ENCODE measurements at regions not wholly inside any gene's neighbourhood (a gene's known extent, or its start where the extent isn't known, plus 50 kb on each side); places are given as distances from the start of the nearest gene placed in this dataset.

DNA sequence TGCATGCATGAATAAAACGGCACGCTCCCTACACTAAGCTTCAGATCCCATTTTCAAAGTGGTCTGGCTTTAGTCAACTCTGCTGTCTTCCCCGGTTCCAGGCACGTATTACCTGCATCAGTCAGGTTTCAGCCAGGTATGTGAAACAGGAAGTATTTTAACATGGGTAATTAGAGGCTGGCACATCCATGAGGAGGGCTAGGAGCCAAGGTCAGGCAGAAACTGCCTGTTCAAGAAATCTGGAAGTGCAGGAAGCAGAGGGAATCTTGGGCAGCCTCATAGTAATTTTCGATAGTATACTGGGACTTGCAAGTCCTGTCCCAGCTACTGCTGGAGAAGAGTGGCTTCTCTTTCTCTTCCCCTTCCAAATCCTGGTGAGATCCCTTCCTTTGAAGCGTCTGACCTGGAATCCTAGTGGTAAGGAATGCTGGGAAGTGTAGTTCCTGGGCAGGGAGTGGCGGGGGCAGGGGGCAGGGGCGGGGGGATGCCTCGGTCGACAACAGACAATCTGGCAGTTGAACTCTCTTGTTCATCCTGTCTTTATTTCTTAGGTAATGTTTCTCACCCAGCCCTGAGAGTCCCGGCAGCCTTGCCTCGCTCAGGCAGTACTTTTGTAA lies 403.1 kb downstream of the TLE4 start:
- H3K4me3 Mint-ChIP-seq, result no peak overlapping the region
- H3K27me3 Mint-ChIP-seq, result no peaks in the 10 kb centered on the region
- peaks cover 2% of the 10 kb centered on the region for H3K9me3 Mint-ChIP-seq
- no peaks in the 10 kb centered on the region for H3K36me3 Mint-ChIP-seq
- H3K27ac Mint-ChIP-seq, result no peak overlapping the region
- DNase-seq (ENCODE audit: low spot score in 2 of 2), result no peak
- no peak for ATAC-seq (ENCODE audit: low read depth)
- peaks cover 13% of the 10 kb centered on the region for H3K4me1 Mint-ChIP-seq

DNA sequence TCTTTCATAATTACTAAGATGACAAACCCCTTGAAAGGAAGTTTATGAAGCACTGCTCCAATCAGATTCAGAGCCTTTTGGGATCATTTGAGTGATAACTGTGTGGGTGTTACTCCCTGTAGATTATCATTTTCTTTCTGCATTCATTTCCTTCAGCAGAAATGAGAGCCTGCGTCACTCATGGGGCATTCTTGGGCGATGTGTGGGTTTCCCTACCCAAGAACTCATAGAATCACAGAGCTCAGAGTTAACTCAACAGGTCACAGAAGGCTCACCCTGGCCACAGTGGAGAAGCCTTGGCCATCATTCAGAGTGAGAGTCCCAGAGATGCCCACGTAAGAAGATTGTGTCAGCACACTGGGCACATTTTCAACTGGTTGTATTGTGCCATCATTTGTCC lies 401.9 kb downstream of the TLE4 start:
- H3K4me1 Mint-ChIP-seq, result peaks cover 13% of the 10 kb centered on the region
- H3K4me3 Mint-ChIP-seq, result no peak overlapping the region
- peaks cover 2% of the 10 kb centered on the region for H3K9me3 Mint-ChIP-seq
- peaks cover 1% of the 10 kb centered on the region for H3K36me3 Mint-ChIP-seq
- no peaks in the 10 kb centered on the region for H3K27me3 Mint-ChIP-seq
- peak overlapping the region; percentile 2 for H3K27ac Mint-ChIP-seq
- ATAC-seq (ENCODE audit: low read depth), result no peak
- DNase-seq (ENCODE audit: low spot score in 2 of 2), result no peak

DNA sequence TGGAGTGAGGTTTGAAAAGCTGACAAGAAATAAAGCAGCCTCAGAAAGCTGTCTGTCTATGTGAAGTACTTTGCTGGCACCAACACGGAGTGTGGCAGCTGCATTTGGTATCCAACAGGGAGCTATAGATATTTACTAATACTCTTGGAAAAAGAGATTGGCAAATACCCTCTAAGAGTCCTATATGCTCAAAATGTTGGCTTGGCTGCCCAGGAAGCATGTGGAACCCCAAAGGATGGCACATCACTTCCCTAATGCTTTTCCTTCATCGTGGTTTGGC lies 398.3 kb downstream of the TLE4 start:
- no peak overlapping the region for H3K27ac Mint-ChIP-seq
- no peak for ATAC-seq (ENCODE audit: low read depth)
- peaks cover 4% of the 10 kb centered on the region for H3K27me3 Mint-ChIP-seq
- H3K4me3 Mint-ChIP-seq, result no peak overlapping the region
- H3K9me3 Mint-ChIP-seq, result peaks cover 2% of the 10 kb centered on the region
- no peak for DNase-seq (ENCODE audit: low spot score in 2 of 2)
- peaks cover 1% of the 10 kb centered on the region for H3K36me3 Mint-ChIP-seq
- H3K4me1 Mint-ChIP-seq, result peaks cover 13% of the 10 kb centered on the region

DNA sequence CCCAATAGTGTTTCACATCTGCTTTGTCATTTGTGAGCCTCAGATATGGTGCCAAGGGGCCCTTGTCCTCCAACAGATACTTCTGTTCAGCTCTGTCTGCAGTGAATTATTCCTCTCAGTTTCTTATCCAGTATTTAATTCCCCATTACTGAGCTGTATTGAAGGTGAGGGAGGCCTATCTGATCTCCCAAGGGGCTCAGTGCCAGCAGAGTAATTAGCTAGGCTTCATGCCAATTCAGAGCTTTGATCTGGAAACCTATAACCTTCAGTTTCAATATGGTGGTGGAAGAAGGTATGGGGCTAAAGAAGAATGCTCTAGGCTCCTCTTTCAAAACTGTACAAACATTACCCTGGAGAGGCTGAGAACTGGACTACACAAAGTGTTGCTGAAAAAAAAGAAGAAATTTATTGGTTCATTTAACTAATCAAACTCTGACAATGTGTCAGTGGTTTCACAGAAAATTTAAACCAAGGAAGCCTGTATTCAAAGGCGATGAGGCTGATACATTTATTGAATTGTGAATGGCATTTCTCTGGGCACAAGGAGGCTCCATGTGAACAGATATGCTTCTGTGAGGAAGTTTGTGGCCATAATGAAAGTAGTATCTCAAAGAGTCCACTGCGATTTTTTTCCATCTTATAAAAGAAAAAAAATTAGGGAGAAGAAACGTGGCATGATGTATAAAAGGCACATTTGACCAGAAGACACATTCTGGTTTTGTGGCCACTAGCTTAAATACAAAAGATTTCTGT lies 397.8 kb downstream of the TLE4 start:
- Mint-ChIP-seq H3K36me3 (peaks cover 1% of the 10 kb centered on the region), H3K9me3 (peaks cover 2% of the 10 kb centered on the region), H3K27ac (no peak overlapping the region), H3K4me1 (peaks cover 13% of the 10 kb centered on the region), H3K4me3 (no peak overlapping the region), H3K27me3 (peaks cover 4% of the 10 kb centered on the region)
- DNase-seq (ENCODE audit: low spot score in 2 of 2), result no peak
- no peak for ATAC-seq (ENCODE audit: low read depth)

DNA sequence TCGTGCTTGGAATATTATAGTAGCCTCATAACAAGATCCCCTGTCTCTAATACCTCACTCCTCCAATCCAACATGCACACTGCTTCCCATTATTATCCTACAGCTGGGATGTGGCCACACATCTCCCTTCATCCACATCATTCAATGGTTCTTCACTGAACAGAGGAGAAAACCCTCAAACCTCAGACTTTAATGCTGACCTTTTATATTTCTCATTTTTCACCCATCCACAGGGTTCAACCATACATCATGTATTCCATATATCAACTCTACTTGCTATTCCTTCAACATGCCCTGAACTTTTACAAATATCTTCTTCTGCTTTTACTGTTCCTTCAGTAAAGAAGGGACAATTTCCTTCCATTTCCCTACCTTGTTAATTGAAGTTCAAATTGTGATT lies 396.8 kb downstream of the TLE4 start:
- Mint-ChIP-seq H3K4me1 (peaks cover 13% of the 10 kb centered on the region), H3K4me3 (no peak overlapping the region), H3K9me3 (peaks cover 2% of the 10 kb centered on the region), H3K27ac (no peak overlapping the region), H3K27me3 (peaks cover 4% of the 10 kb centered on the region), H3K36me3 (peaks cover 1% of the 10 kb centered on the region)
- ATAC-seq (ENCODE audit: low read depth) (no peak), DNase-seq (ENCODE audit: low spot score in 2 of 2) (no peak)

DNA sequence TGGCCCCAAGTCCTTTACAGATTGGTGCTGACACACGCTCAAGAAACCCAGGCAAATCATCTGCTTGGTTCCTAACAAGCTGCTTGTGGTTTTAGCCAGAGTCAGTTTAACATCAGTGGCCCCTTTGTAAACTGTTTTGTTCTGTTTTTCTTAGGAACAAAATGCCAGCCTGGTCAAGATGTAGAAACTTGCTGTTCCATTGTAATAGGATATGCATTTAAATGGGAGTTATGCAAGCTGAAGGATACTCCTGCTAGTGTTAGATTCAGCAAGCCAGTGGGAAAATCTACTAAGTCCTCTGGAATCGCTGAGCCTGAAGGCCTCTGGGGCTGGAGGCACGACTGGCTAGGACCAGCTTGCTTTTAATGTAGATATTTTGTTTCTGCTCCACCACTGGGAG lies 391.1 kb downstream of the TLE4 start:
- no peaks in the 10 kb centered on the region for H3K36me3 Mint-ChIP-seq
- H3K9me3 Mint-ChIP-seq, result no peaks in the 10 kb centered on the region
- H3K27me3 Mint-ChIP-seq, result no peaks in the 10 kb centered on the region
- H3K4me3 Mint-ChIP-seq, result no peak overlapping the region
- H3K4me1 Mint-ChIP-seq, result no peaks in the 10 kb centered on the region
- no peak overlapping the region for H3K27ac Mint-ChIP-seq
- ATAC-seq (ENCODE audit: low read depth) (no peak), DNase-seq (ENCODE audit: low spot score in 2 of 2) (no peak)

DNA sequence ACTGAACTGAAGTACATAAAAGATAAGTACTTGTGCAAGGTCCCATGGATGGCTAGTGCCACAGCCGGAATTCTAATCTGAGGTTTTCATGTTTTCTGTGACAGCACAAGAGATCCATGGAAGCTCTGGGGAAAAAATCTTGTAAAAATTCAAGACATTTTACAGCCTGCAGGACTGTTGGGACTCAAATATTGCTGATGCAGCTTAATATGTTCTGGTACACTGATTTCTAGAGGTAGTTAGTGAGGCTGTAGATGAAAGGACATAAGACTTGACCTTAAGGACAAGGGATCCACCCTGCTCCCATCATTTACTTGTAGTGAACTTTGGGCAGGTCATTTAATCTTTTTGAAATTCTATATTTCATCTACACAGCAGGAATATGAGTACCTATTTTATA lies 390.4 kb downstream of the TLE4 start:
- H3K27me3 Mint-ChIP-seq, result no peaks in the 10 kb centered on the region
- H3K9me3 Mint-ChIP-seq, result no peaks in the 10 kb centered on the region
- H3K4me3 Mint-ChIP-seq, result no peak overlapping the region
- no peak for ATAC-seq (ENCODE audit: low read depth)
- DNase-seq (ENCODE audit: low spot score in 2 of 2), result no peak
- H3K27ac Mint-ChIP-seq, result no peak overlapping the region
- H3K4me1 Mint-ChIP-seq, result no peaks in the 10 kb centered on the region
- no peaks in the 10 kb centered on the region for H3K36me3 Mint-ChIP-seq

DNA sequence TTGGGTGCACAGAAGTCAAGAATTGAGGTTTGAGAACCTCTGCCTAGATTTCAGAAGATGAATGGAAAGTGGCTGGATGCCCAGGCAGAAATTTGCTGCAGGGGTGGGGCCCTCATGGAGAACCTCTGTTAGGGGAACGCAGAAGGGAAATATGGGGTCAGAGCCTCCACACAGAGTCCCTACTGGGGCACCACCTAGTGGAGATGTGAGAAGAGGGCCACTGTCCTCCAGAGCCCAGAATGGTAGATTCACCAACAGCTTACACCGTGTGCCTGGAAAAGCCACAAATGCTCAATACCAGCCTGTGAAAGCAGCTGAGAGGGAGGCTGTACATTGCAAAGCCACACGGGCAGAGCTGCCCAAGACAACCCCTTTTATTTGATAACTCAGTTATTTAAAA lies 383.5 kb downstream of the TLE4 start:
- H3K27ac Mint-ChIP-seq, result no peak overlapping the region
- H3K36me3 Mint-ChIP-seq, result peaks cover 6% of the 10 kb centered on the region
- H3K4me1 Mint-ChIP-seq, result no peaks in the 10 kb centered on the region
- DNase-seq (ENCODE audit: low spot score in 2 of 2) (no peak), ATAC-seq (ENCODE audit: low read depth) (no peak)
- H3K9me3 Mint-ChIP-seq, result peaks cover 6% of the 10 kb centered on the region
- H3K4me3 Mint-ChIP-seq, result no peak overlapping the region
- no peaks in the 10 kb centered on the region for H3K27me3 Mint-ChIP-seq

DNA sequence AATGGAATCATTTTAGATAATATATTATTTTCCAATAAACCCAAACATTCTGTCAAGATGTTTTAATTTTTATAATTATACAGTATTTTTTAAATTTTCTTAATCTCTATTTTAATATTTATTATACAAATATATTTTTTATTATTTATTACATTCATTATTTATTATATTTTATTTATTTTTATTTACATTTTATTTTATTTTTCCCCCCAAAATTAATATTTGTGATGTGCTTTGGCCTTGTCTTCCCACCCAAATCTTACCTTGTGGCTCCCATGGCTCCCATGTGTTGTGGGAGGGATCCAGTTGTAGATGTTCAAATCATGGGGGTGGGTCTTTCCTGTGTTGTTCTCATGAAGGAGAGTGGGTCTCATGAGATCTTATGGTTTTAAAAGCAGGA lies 382.1 kb downstream of the TLE4 start:
- ATAC-seq (ENCODE audit: low read depth) (no peak), DNase-seq (ENCODE audit: low spot score in 2 of 2) (no peak)
- no peak overlapping the region for H3K4me3 Mint-ChIP-seq
- no peaks in the 10 kb centered on the region for H3K4me1 Mint-ChIP-seq
- H3K27me3 Mint-ChIP-seq, result no peaks in the 10 kb centered on the region
- H3K36me3 Mint-ChIP-seq, result peaks cover 6% of the 10 kb centered on the region
- H3K9me3 Mint-ChIP-seq, result peaks cover 6% of the 10 kb centered on the region
- H3K27ac Mint-ChIP-seq, result no peak overlapping the region

DNA sequence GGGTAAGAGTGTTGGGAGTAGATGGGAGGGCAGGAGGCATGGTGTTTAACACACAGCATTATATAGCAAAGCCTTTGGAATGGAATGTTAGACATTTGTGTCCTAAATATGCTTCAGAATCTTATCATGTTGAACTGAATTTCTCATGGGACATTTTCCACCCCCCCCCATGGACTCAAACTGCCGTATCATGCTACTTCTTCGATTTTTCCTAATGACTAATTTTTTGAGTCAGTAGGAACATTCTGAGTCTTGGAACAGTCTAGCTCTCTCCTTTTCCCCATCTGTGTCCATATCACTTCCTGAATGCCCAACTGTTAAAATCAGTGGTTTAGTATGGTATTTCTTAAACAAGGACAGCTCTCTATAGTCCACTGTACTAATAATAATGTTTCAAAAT lies 380.6 kb downstream of the TLE4 start:
- Mint-ChIP-seq H3K4me1 (no peaks in the 10 kb centered on the region), H3K4me3 (no peak overlapping the region), H3K27ac (no peak overlapping the region), H3K27me3 (no peaks in the 10 kb centered on the region), H3K9me3 (peaks cover 6% of the 10 kb centered on the region), H3K36me3 (peaks cover 6% of the 10 kb centered on the region)
- ATAC-seq (ENCODE audit: low read depth) (no peak), DNase-seq (ENCODE audit: low spot score in 2 of 2) (no peak)

DNA sequence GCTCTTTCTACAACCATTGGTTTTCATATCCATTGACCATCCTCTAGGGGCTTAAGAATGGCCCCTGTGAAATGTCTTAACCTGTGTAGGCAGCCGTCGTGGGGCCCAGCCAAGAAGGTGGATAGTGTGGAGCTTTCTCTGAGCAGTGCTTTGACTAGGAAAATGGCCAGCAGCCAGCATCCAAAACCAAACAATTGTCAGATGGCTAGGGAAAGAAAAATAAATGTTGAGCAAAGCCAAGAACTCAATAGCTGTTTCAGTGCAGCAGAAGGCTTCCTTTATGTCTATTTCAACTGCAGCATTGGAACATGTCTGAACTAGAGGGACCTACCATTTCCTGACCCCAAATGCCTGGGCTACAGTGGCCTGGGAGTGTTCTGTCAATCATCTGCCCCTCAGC lies 374.9 kb downstream of the TLE4 start:
- no peak overlapping the region for H3K27ac Mint-ChIP-seq

DNA sequence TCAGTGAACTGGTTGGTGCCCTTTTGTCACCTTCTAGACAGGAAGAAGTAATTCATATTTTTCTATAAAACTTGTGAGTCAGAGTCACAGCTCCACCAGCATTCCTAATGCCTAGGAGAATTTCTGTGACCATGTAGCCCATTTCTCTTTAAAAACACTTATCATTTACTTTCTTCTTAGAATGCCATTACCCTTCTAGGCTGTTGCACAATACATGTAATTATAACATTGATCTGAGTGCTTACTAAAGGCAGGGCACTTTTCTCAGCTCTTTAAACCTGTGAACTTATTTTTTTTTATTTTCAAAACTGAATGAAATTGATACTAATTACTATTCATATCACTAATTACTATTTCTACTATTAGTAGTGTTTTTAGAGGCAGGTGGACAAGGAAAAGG lies 373.7 kb downstream of the TLE4 start:
- Mint-ChIP-seq H3K27ac (no peak overlapping the region), H3K4me3 (no peak overlapping the region), H3K36me3 (no peaks in the 10 kb centered on the region), H3K9me3 (no peaks in the 10 kb centered on the region), H3K27me3 (no peaks in the 10 kb centered on the region), H3K4me1 (peaks cover 3% of the 10 kb centered on the region)
- DNase-seq (ENCODE audit: low spot score in 2 of 2) (no peak), ATAC-seq (ENCODE audit: low read depth) (no peak)

More for the DNA sequence above, 374.9 kb downstream of the TLE4 start:
- peaks cover 3% of the 10 kb centered on the region for H3K4me1 Mint-ChIP-seq
- H3K4me3 Mint-ChIP-seq, result no peak overlapping the region
- no peak for ATAC-seq (ENCODE audit: low read depth)
- DNase-seq (ENCODE audit: low spot score in 2 of 2), result no peak
- no peaks in the 10 kb centered on the region for H3K27me3 Mint-ChIP-seq
- no peaks in the 10 kb centered on the region for H3K9me3 Mint-ChIP-seq
- no peaks in the 10 kb centered on the region for H3K36me3 Mint-ChIP-seq

DNA sequence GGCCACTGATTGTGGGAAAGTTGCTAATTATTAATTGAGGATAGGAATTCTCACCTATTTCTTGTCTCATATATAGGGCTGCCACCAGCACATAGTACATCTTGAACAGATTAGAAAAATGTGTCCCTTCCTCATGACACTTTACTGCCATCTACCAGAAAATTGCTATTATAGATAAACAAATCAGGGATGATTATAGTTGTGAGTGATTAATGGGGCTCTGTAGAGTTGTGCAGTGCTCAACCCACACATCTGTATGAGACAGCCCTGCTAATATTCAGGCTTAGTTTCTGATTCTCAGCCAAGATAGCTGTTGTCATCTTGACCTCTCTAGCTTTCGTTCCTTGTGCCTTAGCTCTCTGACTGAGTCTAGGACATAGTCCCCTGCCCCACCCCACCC lies 373.3 kb downstream of the TLE4 start:
- H3K9me3 Mint-ChIP-seq, result no peaks in the 10 kb centered on the region
- peak; percentile 72 for ATAC-seq (ENCODE audit: low read depth)
- no peaks in the 10 kb centered on the region for H3K27me3 Mint-ChIP-seq
- H3K4me1 Mint-ChIP-seq, result peaks cover 3% of the 10 kb centered on the region
- H3K36me3 Mint-ChIP-seq, result no peaks in the 10 kb centered on the region
- no peak overlapping the region for H3K27ac Mint-ChIP-seq
- peak in 1 of 2 donors; percentile 5 for DNase-seq (ENCODE audit: low spot score in 2 of 2)
- H3K4me3 Mint-ChIP-seq, result no peak overlapping the region

DNA sequence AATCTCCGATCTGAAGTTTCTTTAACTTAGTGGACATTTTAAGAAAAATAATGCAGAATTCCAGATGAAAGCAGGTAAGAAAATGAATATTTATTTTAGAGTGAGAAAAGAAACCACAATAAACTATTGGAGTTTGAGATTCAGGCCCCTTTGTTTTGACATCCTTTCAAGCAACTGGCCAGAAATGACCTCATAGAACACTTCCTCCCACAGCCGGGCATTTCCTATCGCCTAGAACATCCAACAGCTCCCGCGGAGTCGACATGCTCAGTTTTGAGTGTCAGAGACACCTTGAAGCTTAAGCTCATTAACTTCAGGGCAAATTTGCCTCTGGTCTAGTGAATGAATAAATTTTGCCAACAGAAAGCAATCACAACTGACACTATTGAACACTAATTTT lies 369.2 kb downstream of the TLE4 start:
- Mint-ChIP-seq H3K27ac (no peak overlapping the region), H3K27me3 (no peaks in the 10 kb centered on the region), H3K4me3 (no peak overlapping the region), H3K36me3 (no peaks in the 10 kb centered on the region), H3K9me3 (no peaks in the 10 kb centered on the region), H3K4me1 (peaks cover 6% of the 10 kb centered on the region)
- ATAC-seq (ENCODE audit: low read depth) (no peak), DNase-seq (ENCODE audit: low spot score in 2 of 2) (no peak)

DNA sequence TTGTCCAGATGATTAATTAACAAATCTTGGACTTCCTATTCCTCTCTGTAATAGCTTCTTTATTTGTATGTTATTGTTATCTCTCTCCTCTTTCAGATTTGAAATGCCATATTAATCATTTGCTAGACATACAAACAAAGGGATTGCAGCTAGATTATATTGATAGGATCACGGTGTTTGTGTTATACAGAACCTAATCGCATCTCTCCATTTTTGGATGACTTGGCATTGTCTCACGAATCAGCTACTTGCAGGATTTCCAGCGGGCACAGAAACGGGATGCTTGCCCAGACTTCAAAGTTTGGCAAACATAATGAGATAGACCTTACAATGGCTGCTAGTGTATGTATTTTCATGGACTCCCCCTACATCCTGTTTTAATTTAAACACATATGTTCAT lies 368.1 kb downstream of the TLE4 start:
- Mint-ChIP-seq H3K27ac (no peak overlapping the region), H3K27me3 (no peaks in the 10 kb centered on the region), H3K4me3 (no peak overlapping the region), H3K4me1 (peaks cover 5% of the 10 kb centered on the region), H3K36me3 (no peaks in the 10 kb centered on the region), H3K9me3 (no peaks in the 10 kb centered on the region)
- no peak for DNase-seq (ENCODE audit: low spot score in 2 of 2)
- ATAC-seq (ENCODE audit: low read depth), result no peak

All from memory B cell (primary cell).